ENCODE measurements at regions not wholly inside any gene's neighbourhood (a gene's known extent, or its start where the extent isn't known, plus 50 kb on each side); places are given as distances from the start of the nearest gene placed in this dataset.

DNA sequence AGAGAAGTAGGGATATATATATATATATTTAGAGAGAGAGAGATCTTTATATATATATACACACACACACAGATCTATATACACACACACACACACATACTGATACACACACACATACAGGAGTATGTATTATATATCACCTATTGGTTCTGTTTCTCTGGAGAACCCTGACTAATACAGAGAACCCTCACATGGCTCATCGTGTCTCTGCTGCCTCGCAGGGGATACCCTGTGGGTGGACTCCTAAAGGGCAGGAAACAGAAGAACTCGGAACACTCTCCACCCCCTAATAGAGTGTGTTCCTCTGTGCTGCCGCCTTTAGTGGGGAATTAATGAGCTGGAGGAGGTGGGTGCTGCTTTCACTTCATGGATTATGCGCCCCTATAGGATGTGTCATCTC lies 86.6 kb downstream of the NPY start:
- TF ChIP-seq CTCF (IDR thresholded peaks at IDR 0.05) (no peak), EZH2 (IDR thresholded peaks at IDR 0.05; ENCODE audit: borderline replicate concordance, insufficient read depth, low read depth, low read length, poor library complexity, severe bottlenecking) (no peak)

Measured in B cell (primary cell).